Erythroblast (primary cell): ENCODE measurements at regions not wholly inside any gene's neighbourhood (a gene's known extent, or its start where the extent isn't known, plus 50 kb on each side); places are given as distances from the start of the nearest gene placed in this dataset.

Experiments
- GATA1 ChIP-seq: IDR thresholded peaks from 2 replicates; pipeline ENCODE4 v1.6.1; 2011; ENCODE audit warnings: low read depth, mild to moderate bottlenecking, control low read depth, low read length, moderate library complexity
- POLR2A ChIP-seq: IDR thresholded peaks from 2 replicates; pipeline ENCODE4 v1.6.1; 2011; ENCODE audit warnings: mild to moderate bottlenecking, low read length

DNA sequence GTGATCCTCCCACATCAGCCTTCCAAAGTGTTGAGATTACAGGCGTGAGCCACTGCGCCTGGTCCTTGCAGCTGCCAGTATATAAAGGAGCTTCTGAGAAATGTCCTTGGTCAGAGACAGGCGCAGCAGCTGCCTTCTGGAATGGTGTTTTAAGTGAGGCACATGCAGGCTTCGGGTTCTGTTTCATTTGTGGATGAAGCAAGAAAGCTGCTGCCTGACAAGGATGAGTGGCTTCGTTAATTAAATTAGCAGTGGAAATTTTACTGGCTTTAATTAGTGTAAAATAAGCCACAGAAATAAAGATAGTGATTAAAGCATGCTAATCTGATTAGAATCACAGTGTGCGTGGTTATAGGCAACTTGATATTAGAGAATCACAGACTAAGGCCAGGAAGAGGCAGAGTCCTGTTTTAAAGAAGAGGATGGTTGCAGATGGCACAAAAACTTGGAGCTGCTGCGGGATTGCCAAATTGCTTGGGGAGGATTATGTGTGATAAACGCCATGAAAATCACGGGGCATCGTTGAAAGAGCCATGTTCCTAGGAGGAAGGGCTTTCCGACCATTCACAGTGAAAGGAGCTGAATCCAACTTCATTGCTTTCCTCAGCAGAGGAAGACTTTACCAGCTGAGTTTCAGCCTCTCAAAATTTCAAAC, 348.4 kb upstream of the FAT1 start:
- TF ChIP-seq POLR2A (no peak), GATA1 (no peak)
